ENCODE measurements at regions not wholly inside any gene's neighbourhood (a gene's known extent, or its start where the extent isn't known, plus 50 kb on each side); places are given as distances from the start of the nearest gene placed in this dataset.

GRCh38 chr14:101350691-101351090 is 210.6 kb upstream of the DIO3 start:
- Mint-ChIP-seq H3K27ac (no peak overlapping the region), H3K9me3 (peaks cover 14 to 15% of the 10 kb centered on the region in 2 donors), H3K36me3 (peaks cover 0 to 9% of the 10 kb centered on the region in 2 donors)
- DNase-seq (ENCODE audit: low spot score in 2 of 2) (no peak), ATAC-seq (no peak)

DNA sequence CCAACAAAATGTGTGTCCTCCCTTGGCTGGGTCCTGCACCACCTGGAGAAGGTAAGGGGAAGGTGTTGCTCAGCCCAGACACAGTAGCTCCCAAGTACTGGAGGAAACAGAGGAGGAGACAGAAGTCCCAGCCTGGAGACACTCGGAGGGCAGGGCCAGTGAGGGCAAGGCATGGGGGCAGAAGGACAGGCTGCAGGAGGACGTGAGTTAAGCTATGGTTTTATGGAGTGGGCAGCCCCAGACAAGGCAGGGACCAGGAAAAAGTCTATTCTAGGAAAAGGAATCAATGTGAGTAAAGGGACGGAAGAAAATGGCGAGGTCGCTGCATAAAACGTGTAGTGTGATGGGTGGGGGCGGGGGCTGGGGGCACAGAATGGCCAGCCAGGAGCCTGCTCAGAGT is 210.1 kb upstream of the DIO3 start:
- Mint-ChIP-seq H3K9me3 (peaks cover 14 to 15% of the 10 kb centered on the region in 2 donors), H3K36me3 (peaks cover 0 to 9% of the 10 kb centered on the region in 2 donors), H3K27ac (no peak overlapping the region)
- no peak for ATAC-seq
- DNase-seq (ENCODE audit: low spot score in 2 of 2) = no peak

- peaks cover 0 to 13% of the 10 kb centered on the region in 2 donors for H3K36me3 Mint-ChIP-seq
- H3K9me3 Mint-ChIP-seq = peaks cover 14 to 15% of the 10 kb centered on the region in 2 donors
- no peak overlapping the region for H3K27ac Mint-ChIP-seq
- ATAC-seq = no peak
- no peak for DNase-seq (ENCODE audit: low spot score in 2 of 2)
These were observed 209.5 kb upstream of the DIO3 start for GRCh38 chr14:101351769-101352168.

DNA sequence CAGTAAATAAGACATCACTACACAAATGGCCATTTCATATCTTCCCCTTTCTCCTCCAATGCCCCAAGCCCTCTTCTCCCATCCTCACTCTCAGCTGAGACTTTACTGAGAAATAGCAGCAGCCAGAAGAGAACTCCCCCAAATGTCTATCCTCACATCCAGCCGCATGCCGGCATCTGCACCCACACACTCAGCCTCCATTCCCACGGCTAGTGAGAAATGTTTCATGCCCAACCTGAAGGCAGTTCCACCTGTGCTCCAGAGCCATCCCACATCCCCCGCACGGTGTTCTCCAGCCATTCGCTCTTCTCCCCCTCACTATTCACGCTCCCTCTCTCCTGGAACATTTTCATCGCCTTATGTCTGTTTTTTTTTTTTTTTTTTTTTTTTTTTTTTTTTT is 208.7 kb upstream of the DIO3 start:
- Mint-ChIP-seq H3K36me3 (peaks cover 0 to 13% of the 10 kb centered on the region in 2 donors), H3K9me3 (peaks cover 15 to 17% of the 10 kb centered on the region in 2 donors), H3K27ac (no peak overlapping the region)
- no peak for ATAC-seq
- DNase-seq (ENCODE audit: low spot score in 2 of 2) = peak in 1 of 2 donors; percentile 11

- Mint-ChIP-seq H3K9me3 (peaks cover 13 to 15% of the 10 kb centered on the region in 2 donors), H3K36me3 (peaks cover 0 to 13% of the 10 kb centered on the region in 2 donors), H3K27ac (no peak overlapping the region)
- no peak for DNase-seq (ENCODE audit: low spot score in 2 of 2)
- ATAC-seq = no peak
These were observed 207.9 kb upstream of the DIO3 start for GRCh38 chr14:101353422-101353821.

DNA sequence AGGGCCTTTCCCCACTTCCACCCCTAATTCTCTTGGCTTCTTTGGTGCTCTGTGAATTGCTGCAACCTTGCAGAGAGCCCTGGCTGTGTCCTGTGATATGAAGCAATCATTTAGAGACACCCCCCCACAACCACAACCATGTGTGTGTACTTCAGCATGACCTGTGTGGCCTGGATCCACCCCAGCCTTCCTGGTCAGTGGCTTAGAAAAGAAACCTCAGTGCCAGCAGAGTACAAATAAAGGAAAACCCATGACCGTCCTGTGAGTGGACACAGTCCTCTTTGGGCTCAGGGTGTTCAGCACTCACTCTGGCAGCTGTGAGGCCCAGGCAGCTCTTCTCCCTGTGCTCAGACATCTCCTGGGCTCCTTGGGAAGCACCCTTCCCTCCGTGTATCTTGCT is 206.6 kb upstream of the DIO3 start:
- ATAC-seq (no peak), DNase-seq (ENCODE audit: low spot score in 2 of 2) (no peak)
- Mint-ChIP-seq H3K9me3 (peaks cover 13 to 15% of the 10 kb centered on the region in 2 donors), H3K36me3 (peaks cover 0 to 13% of the 10 kb centered on the region in 2 donors), H3K27ac (no peak overlapping the region)

DNA sequence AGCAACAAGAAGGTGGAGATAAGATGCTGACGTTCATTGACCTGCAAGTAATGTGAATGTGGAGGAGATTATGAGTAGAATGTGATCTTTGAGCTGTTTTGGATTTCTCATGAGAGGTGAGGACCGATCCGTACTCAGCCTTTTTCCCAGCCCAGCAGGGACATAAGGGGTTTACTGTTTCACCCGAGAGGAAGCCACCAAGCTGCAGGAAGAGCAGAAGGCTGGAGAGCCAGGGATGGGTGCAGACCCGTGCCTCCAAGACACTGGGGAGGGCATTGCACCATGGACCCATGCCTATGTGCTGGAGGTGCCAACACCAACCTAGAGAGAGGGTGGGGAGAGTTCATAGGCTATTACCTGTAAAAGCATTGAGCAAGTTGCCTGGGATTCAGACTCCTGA is 206.0 kb upstream of the DIO3 start:
- H3K27ac Mint-ChIP-seq = no peak overlapping the region
- H3K36me3 Mint-ChIP-seq = peaks cover 0 to 13% of the 10 kb centered on the region in 2 donors

GRCh38 chr14:101357038-101357437 is 204.3 kb upstream of the DIO3 start:
- no peak overlapping the region for H3K27ac Mint-ChIP-seq
- ATAC-seq (no peak), DNase-seq (ENCODE audit: low spot score in 2 of 2) (no peak)
- H3K36me3 Mint-ChIP-seq = peaks cover 0 to 13% of the 10 kb centered on the region in 2 donors
- H3K9me3 Mint-ChIP-seq = peaks cover 13 to 15% of the 10 kb centered on the region in 2 donors

More for the DNA sequence above, 206.0 kb upstream of the DIO3 start:
- DNase-seq (ENCODE audit: low spot score in 2 of 2) (peak in 1 of 2 donors; percentile 40), ATAC-seq (no peak)
- H3K9me3 Mint-ChIP-seq = peaks cover 13 to 15% of the 10 kb centered on the region in 2 donors

- DNase-seq (ENCODE audit: low spot score in 2 of 2) = peak in 1 of 2 donors; percentile 21
- Mint-ChIP-seq H3K27ac (no peak overlapping the region), H3K9me3 (peaks cover 13 to 15% of the 10 kb centered on the region in 2 donors)
These were observed 203.6 kb upstream of the DIO3 start for GRCh38 chr14:101357559-101358319.

DNA sequence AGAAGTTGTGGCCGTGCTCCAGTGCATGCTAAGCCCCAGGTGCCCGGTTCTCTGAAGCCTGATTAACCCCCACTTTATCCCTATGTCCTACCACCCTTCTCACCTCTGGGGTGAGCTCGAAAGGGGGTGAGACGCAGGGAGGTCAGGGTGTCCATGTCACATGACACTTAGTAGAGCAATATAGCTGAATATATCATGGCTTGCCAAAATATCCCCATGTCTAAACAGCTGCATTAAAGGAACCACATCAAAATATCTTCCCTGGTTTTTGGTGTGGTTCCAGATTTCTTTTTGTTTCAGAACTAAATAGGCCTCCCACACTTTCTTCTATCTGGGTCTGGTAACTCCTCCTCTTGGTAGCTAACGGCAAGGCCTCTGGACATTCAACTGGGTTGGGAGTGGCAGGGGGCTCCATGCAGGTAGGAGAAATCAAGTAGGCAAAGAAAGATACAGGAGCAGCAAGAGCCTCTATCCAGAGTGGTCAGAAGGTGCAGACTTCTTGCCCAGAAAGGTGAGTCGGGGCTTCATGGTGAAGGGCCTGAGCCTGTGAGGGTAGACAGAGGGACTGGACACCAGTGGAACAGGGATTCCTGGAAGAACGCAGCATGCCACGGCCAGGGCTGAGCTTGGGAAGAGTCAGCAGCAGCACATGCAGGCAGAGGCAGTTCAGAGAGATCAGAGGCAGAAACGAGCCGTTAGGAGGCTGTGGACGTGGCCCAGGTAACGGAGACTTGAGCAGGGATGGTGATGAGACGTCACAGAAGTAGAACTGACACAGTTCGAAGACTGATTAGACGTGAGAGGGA is 202.8 kb upstream of the DIO3 start:
- no peak overlapping the region for H3K27ac Mint-ChIP-seq
- peaks cover 0 to 13% of the 10 kb centered on the region in 2 donors for H3K36me3 Mint-ChIP-seq
- ATAC-seq = no peak
- no peak for DNase-seq (ENCODE audit: low spot score in 2 of 2)
- H3K9me3 Mint-ChIP-seq = peaks cover 11 to 13% of the 10 kb centered on the region in 2 donors

More at GRCh38 chr14:101357559-101358319, 203.6 kb upstream of the DIO3 start:
- peaks cover 0 to 13% of the 10 kb centered on the region in 2 donors for H3K36me3 Mint-ChIP-seq
- ATAC-seq = no peak

- H3K9me3 Mint-ChIP-seq = peaks cover 6 to 10% of the 10 kb centered on the region in 2 donors
- H3K27ac Mint-ChIP-seq = no peak overlapping the region
- ATAC-seq = no peak
- H3K36me3 Mint-ChIP-seq = peaks cover 0 to 13% of the 10 kb centered on the region in 2 donors
- DNase-seq (ENCODE audit: low spot score in 2 of 2) = no peak
These were observed 201.9 kb upstream of the DIO3 start for GRCh38 chr14:101359221-101360053.

GRCh38 chr14:101360054-101360911 is 201.0 kb upstream of the DIO3 start:
- DNase-seq (ENCODE audit: low spot score in 2 of 2) = no peak
- Mint-ChIP-seq H3K36me3 (peaks cover 0 to 7% of the 10 kb centered on the region in 2 donors), H3K9me3 (peaks cover under 1 to 4% of the 10 kb centered on the region in 2 donors), H3K27ac (no peak overlapping the region)
- ATAC-seq = no peak

GRCh38 chr14:101361044-101361443 is 200.3 kb upstream of the DIO3 start:
- DNase-seq (ENCODE audit: low spot score in 2 of 2) (no peak), ATAC-seq (no peak)
- Mint-ChIP-seq H3K36me3 (peaks cover 0 to 5% of the 10 kb centered on the region in 2 donors), H3K27ac (no peak overlapping the region), H3K9me3 (peaks cover 0 to 3% of the 10 kb centered on the region in 2 donors)

- H3K27ac Mint-ChIP-seq = no peak overlapping the region
- DNase-seq (ENCODE audit: low spot score in 2 of 2) = no peak
- peaks cover 0 to 3% of the 10 kb centered on the region in 2 donors for H3K9me3 Mint-ChIP-seq
- ATAC-seq = no peak
- H3K36me3 Mint-ChIP-seq = no peaks in the 10 kb centered on the region
These were observed 199.6 kb upstream of the DIO3 start for GRCh38 chr14:101361451-101362433.

Measured in activated naive CD4-positive, alpha-beta T cell treated with anti-CD3 and anti-CD28 coated beads, Interleukin-2, amount 50 U/mL, for 72 hours (primary cell).